Endodermal cell (in vitro differentiated cells): ENCODE measurements at regions not wholly inside any gene's neighbourhood (a gene's known extent, or its start where the extent isn't known, plus 50 kb on each side); places are given as distances from the start of the nearest gene placed in this dataset.
A peak's percentile ranks its signal among the peaks of the same experiment; 100 is the strongest.

Source experiments
- DNase-seq: peaks from one replicate; pipeline ENCODE4 v3.0.0-alpha.2; 2017
- H3K27ac ChIP-seq: 2 replicates; pipeline ENCODE4 v1.5.1; 2013; ENCODE audit warnings: mild to moderate bottlenecking, low read depth, low read length, moderate library complexity
- H3K27me3 ChIP-seq: 2 replicates; pipeline ENCODE4 v1.6.1; 2013; ENCODE audit warnings: mild to moderate bottlenecking, low read length, moderate library complexity; ENCODE audit not compliant: insufficient read depth, control insufficient read depth, poor library complexity, severe bottlenecking
- H3K36me3 ChIP-seq: 2 replicates; pipeline ENCODE4 v1.7.0; 2013; ENCODE audit warnings: mild to moderate bottlenecking, low read length, moderate library complexity; ENCODE audit not compliant: control insufficient read depth, insufficient read depth
- H3K4me1 ChIP-seq: one replicate; pipeline ENCODE4 v1.7.0; 2013; ENCODE audit warnings: low read length; ENCODE audit not compliant: control insufficient read depth, insufficient read depth
- H3K4me3 ChIP-seq: 2 replicates; pipeline ENCODE4 v1.5.1; 2013; ENCODE audit warnings: mild to moderate bottlenecking, low read length, moderate library complexity
- H3K9ac ChIP-seq: 2 replicates; pipeline ENCODE4 v1.6.1; 2013; ENCODE audit warnings: mild to moderate bottlenecking, low read length, moderate library complexity; ENCODE audit not compliant: poor library complexity, severe bottlenecking; ENCODE audit errors: extremely low read depth
- H3K9me3 ChIP-seq: 2 replicates; pipeline ENCODE4 v1.6.1; 2013; ENCODE audit warnings: mild to moderate bottlenecking, low read length, moderate library complexity; ENCODE audit not compliant: control insufficient read depth
- H3K27ac Mint-ChIP-seq: 2 replicates; pipeline ENCODE4 v1.8.0; 2020; ENCODE audit warnings: mixed read lengths
- H3K27me3 Mint-ChIP-seq: 2 replicates; pipeline ENCODE4 v1.8.0; 2021; ENCODE audit warnings: mild to moderate bottlenecking, mixed read lengths; ENCODE audit not compliant: insufficient read depth
- H3K36me3 Mint-ChIP-seq: 2 replicates; pipeline ENCODE4 v1.8.0; 2020; ENCODE audit warnings: low read depth, mixed read lengths
- H3K4me1 Mint-ChIP-seq: 2 replicates; pipeline ENCODE4 v1.8.0; 2020; ENCODE audit warnings: mixed read lengths
- H3K4me3 Mint-ChIP-seq: 2 replicates; pipeline ENCODE4 v1.8.0; 2020; ENCODE audit warnings: mild to moderate bottlenecking, moderate library complexity, mixed read lengths
- H3K9me3 Mint-ChIP-seq: 2 replicates; pipeline ENCODE4 v1.8.0; 2020; ENCODE audit warnings: mild to moderate bottlenecking, mixed read lengths
- CTCF ChIP-seq: fragments of 200-600 bp; sonication (generic); conservative IDR thresholded peaks from 2 replicates; pipeline ENCODE4 v1.5.0; 2021; ENCODE audit warnings: antibody characterized with exemption, mild to moderate bottlenecking
- WGBS, 2 experiments: methylation state at CpG; one replicate each; pipeline versions ENCODE4 v1.1.5 to v1.1.7; 2013; ENCODE audit warnings: missing lambda C conversion rate in 2 of 2, mixed read lengths in 1 of 2; ENCODE audit not compliant: insufficient coverage in 1 of 2, insufficient read length in 1 of 2; 5-methylcytosine and 5-hydroxymethylcytosine counted together

- H3K4me3 Mint-ChIP-seq = no peak overlapping the region
- Histone ChIP-seq H3K9ac (no peak overlapping the region), H3K4me1 (no peaks in the 10 kb centered on the region), H3K9me3 (peaks cover 10% of the 10 kb centered on the region), H3K27ac (no peak overlapping the region), H3K4me3 (no peak overlapping the region), H3K36me3 (no peaks in the 10 kb centered on the region), H3K27me3 (peaks cover 41% of the 10 kb centered on the region)
- peaks cover 10% of the 10 kb centered on the region for H3K9me3 Mint-ChIP-seq
- H3K4me1 Mint-ChIP-seq = peaks cover 3% of the 10 kb centered on the region
- H3K27me3 Mint-ChIP-seq = peaks cover 40% of the 10 kb centered on the region
- peak; percentile 24 for DNase-seq
- H3K36me3 Mint-ChIP-seq = no peaks in the 10 kb centered on the region
- H3K27ac Mint-ChIP-seq = no peak overlapping the region
- TF ChIP-seq CTCF = no peak
- WGBS, 2 experiments = 89 to 94% methylated on average over 6 to 7 of the region's 7 CpGs
Observed at GRCh38 chr7:131943646-131944045, 387.2 kb upstream of the PODXL start.

- Mint-ChIP-seq H3K27me3 (peaks cover 40% of the 10 kb centered on the region), H3K9me3 (peaks cover 10% of the 10 kb centered on the region)
- no peak overlapping the region for H3K4me3 ChIP-seq
Observed at GRCh38 chr7:131943211-131943610, 386.8 kb upstream of the PODXL start.

GRCh38 chr7:131942287-131943150 is 386.1 kb upstream of the PODXL start:
- TF ChIP-seq CTCF = no peak
- peak; percentile 22 for DNase-seq
- Histone ChIP-seq H3K9me3 (peaks cover 10% of the 10 kb centered on the region), H3K27me3 (peaks cover 36% of the 10 kb centered on the region), H3K9ac (no peak overlapping the region), H3K4me3 (no peak overlapping the region), H3K4me1 (no peaks in the 10 kb centered on the region), H3K27ac (no peak overlapping the region), H3K36me3 (no peaks in the 10 kb centered on the region)
- Mint-ChIP-seq H3K9me3 (peaks cover 10% of the 10 kb centered on the region), H3K27ac (no peak overlapping the region), H3K4me3 (no peak overlapping the region), H3K36me3 (no peaks in the 10 kb centered on the region), H3K27me3 (peaks cover 40% of the 10 kb centered on the region), H3K4me1 (no peaks in the 10 kb centered on the region)
- WGBS, 2 experiments = 92 to 94% methylated on average over 8 to 11 of the region's 11 CpGs

More at GRCh38 chr7:131943211-131943610, 386.8 kb upstream of the PODXL start:
- Histone ChIP-seq H3K9me3 (peaks cover 10% of the 10 kb centered on the region), H3K4me1 (no peaks in the 10 kb centered on the region), H3K27me3 (peaks cover 41% of the 10 kb centered on the region), H3K27ac (no peak overlapping the region), H3K36me3 (no peaks in the 10 kb centered on the region), H3K9ac (no peak overlapping the region)
- peak; percentile 6 for DNase-seq
- H3K27ac Mint-ChIP-seq = no peak overlapping the region
- no peak overlapping the region for H3K4me3 Mint-ChIP-seq
- TF ChIP-seq CTCF = no peak
- no peaks in the 10 kb centered on the region for H3K4me1 Mint-ChIP-seq
- 86% methylated on average over 4 of the region's 4 CpGs; no CpG with 5 or more reads in 1 of the 2 experiments for WGBS, 2 experiments
- no peaks in the 10 kb centered on the region for H3K36me3 Mint-ChIP-seq
